ENCODE measurements at regions not wholly inside any gene's neighbourhood (a gene's known extent, or its start where the extent isn't known, plus 50 kb on each side); places are given as distances from the start of the nearest gene placed in this dataset.

GRCh38 chr3:139267300-139268246 lies 76.2 kb upstream of the MRPS22 start:
- no peak for TF ChIP-seq SP1 (IDR thresholded peaks at IDR 0.05)
- TF ChIP-seq SP1 (CRISPR knock-in tag; IDR thresholded peaks at IDR 0.05) = no peak
- no peak for TF ChIP-seq POLR2A (IDR thresholded peaks at IDR 0.05; ENCODE audit: insufficient read depth in 1 of 2, low read depth in 2 of 2, low read length in 2 of 2)
- no peak for TF ChIP-seq POLR2AphosphoS5 (IDR thresholded peaks at IDR 0.05; ENCODE audit: low read depth, low read length)
- no peak for TF ChIP-seq ZNF12 (CRISPR knock-in tag; IDR thresholded peaks at IDR 0.05)
- TF ChIP-seq SIX4 (CRISPR knock-in tag; IDR thresholded peaks at IDR 0.05) = no peak
- no peak for TF ChIP-seq CTCF (CRISPR knock-in tag; IDR thresholded peaks at IDR 0.05)
- TF ChIP-seq ZBTB7A (CRISPR knock-in tag; IDR thresholded peaks at IDR 0.05) = no peak
- no peak for TF ChIP-seq ZNF207 (IDR thresholded peaks at IDR 0.05; ENCODE audit: borderline replicate concordance)
- no peak for TF ChIP-seq TIGD3 (CRISPR knock-in tag; IDR thresholded peaks at IDR 0.05; ENCODE audit: borderline replicate concordance)
- no peak for TF ChIP-seq ZFY (CRISPR knock-in tag; IDR thresholded peaks at IDR 0.05)
- TF ChIP-seq SIX1 (CRISPR knock-in tag; IDR thresholded peaks at IDR 0.05; ENCODE audit: borderline replicate concordance) = no peak
